ENCODE measurements at regions not wholly inside any gene's neighbourhood (a gene's known extent, or its start where the extent isn't known, plus 50 kb on each side); places are given as distances from the start of the nearest gene placed in this dataset.
A peak's percentile ranks its signal among the peaks of the same experiment; 100 is the strongest.

GRCh38 chr1:229097356-229097755 lies 173.6 kb upstream of the RAB4A start:
- H3K36me3 ChIP-seq (ENCODE audit: control insufficient read depth, insufficient read depth, low read length): no peaks in the 10 kb centered on the region
- no peak for DNase-seq (ENCODE audit: low read depth)
- FAIRE-seq: no peak
- TF ChIP-seq, protein P1, sequence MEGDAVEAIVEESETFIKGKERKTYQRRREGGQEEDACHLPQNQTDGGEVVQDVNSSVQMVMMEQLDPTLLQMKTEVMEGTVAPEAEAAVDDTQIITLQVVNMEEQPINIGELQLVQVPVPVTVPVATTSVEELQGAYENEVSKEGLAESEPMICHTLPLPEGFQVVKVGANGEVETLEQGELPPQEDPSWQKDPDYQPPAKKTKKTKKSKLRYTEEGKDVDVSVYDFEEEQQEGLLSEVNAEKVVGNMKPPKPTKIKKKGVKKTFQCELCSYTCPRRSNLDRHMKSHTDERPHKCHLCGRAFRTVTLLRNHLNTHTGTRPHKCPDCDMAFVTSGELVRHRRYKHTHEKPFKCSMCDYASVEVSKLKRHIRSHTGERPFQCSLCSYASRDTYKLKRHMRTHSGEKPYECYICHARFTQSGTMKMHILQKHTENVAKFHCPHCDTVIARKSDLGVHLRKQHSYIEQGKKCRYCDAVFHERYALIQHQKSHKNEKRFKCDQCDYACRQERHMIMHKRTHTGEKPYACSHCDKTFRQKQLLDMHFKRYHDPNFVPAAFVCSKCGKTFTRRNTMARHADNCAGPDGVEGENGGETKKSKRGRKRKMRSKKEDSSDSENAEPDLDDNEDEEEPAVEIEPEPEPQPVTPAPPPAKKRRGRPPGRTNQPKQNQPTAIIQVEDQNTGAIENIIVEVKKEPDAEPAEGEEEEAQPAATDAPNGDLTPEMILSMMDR (IDR thresholded peaks at IDR 0.05; ENCODE audit: insufficient read depth, low read length, severe bottlenecking): no peak
- no peak overlapping the region for H3K4me3 ChIP-seq (ENCODE audit: low read depth, low read length)
- H3K27me3 ChIP-seq (ENCODE audit: control insufficient read depth, insufficient read depth, low read length): no peaks in the 10 kb centered on the region

DNA sequence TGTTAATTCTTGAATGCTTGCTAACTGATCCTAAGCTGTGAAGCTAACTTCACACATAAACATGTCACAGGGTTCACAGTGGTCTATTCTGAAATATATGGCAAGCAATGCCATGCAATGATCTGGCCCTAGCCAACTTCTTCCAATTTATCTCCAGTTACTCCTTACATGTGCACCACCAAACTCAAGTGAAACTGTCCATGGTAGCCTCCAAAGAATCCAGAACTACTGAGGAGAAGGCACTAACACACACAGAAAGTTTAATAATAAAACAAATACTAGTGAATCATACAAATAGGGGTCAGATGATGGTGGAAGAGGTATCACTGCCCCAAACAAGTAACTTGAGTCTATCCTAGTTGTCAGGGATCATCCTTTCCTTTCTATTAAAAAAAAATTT lies 172.6 kb upstream of the RAB4A start:
- no peaks in the 10 kb centered on the region for H3K36me3 ChIP-seq (ENCODE audit: control insufficient read depth, insufficient read depth, low read length)
- H3K4me3 ChIP-seq (ENCODE audit: low read depth, low read length): no peak overlapping the region
- no peak for DNase-seq (ENCODE audit: low read depth)
- TF ChIP-seq, protein P1 (IDR thresholded peaks at IDR 0.05; ENCODE audit: insufficient read depth, low read length, severe bottlenecking): no peak
- no peak for FAIRE-seq
- H3K27me3 ChIP-seq (ENCODE audit: control insufficient read depth, insufficient read depth, low read length): no peaks in the 10 kb centered on the region

GRCh38 chr1:229098903-229099578 lies 171.9 kb upstream of the RAB4A start:
- Histone ChIP-seq H3K27me3 (ENCODE audit: control insufficient read depth, insufficient read depth, low read length) (no peaks in the 10 kb centered on the region), H3K36me3 (ENCODE audit: control insufficient read depth, insufficient read depth, low read length) (no peaks in the 10 kb centered on the region), H3K4me3 (ENCODE audit: low read depth, low read length) (no peak overlapping the region)
- TF ChIP-seq, protein P1 (IDR thresholded peaks at IDR 0.05; ENCODE audit: insufficient read depth, low read length, severe bottlenecking): no peak
- FAIRE-seq (peak; percentile 40), DNase-seq (ENCODE audit: low read depth) (no peak)

- H3K36me3 ChIP-seq (ENCODE audit: control insufficient read depth, insufficient read depth, low read length): no peaks in the 10 kb centered on the region
- no peaks in the 10 kb centered on the region for H3K27me3 ChIP-seq (ENCODE audit: control insufficient read depth, insufficient read depth, low read length)
- no peak overlapping the region for H3K4me3 ChIP-seq (ENCODE audit: low read depth, low read length)
- TF ChIP-seq, protein P1 (IDR thresholded peaks at IDR 0.05; ENCODE audit: insufficient read depth, low read length, severe bottlenecking): no peak
- DNase-seq (ENCODE audit: low read depth) (peak; percentile 29), FAIRE-seq (no peak)
Measured at GRCh38 chr1:229101011-229101871, 169.7 kb upstream of the RAB4A start.

- H3K4me3 ChIP-seq (ENCODE audit: low read depth, low read length): no peak overlapping the region
- no peaks in the 10 kb centered on the region for H3K36me3 ChIP-seq (ENCODE audit: control insufficient read depth, insufficient read depth, low read length)
- FAIRE-seq (no peak), DNase-seq (ENCODE audit: low read depth) (no peak)
- H3K27me3 ChIP-seq (ENCODE audit: control insufficient read depth, insufficient read depth, low read length): peaks cover 2% of the 10 kb centered on the region
- TF ChIP-seq, protein P1 (IDR thresholded peaks at IDR 0.05; ENCODE audit: insufficient read depth, low read length, severe bottlenecking): peak; percentile 10
Measured at GRCh38 chr1:229102741-229103391, 168.0 kb upstream of the RAB4A start.

Data from bronchial epithelial cell (primary cell).